ENCODE measurements at regions not wholly inside any gene's neighbourhood (a gene's known extent, or its start where the extent isn't known, plus 50 kb on each side); places are given as distances from the start of the nearest gene placed in this dataset.

GRCh38 chr4:11497972-11498371 lies 69.3 kb upstream of the HS3ST1 start:
- Histone ChIP-seq H3K27me3 (replicated peaks in 1 of 4; ENCODE audit: control extremely low read depth in 1 of 4, control insufficient read depth in 3 of 4, insufficient read depth in 4 of 4, low read length in 3 of 4) (no peaks in the 10 kb centered on the region), H3K4me2 (replicated peaks; ENCODE audit: low read depth, low read length, poor library complexity, severe bottlenecking) (no peak overlapping the region), H3K4me1 (ENCODE audit: control insufficient read depth in 2 of 2, insufficient read depth in 2 of 2, low read length in 2 of 2) (no peaks in the 10 kb centered on the region), H2AFZ (ENCODE audit: insufficient read depth, low read depth, low read length, poor library complexity, severe bottlenecking) (no peak overlapping the region), H3K36me3 (replicated peaks in 1 of 2; ENCODE audit: control extremely low read depth in 1 of 2, control insufficient read depth in 1 of 2, extremely low read depth in 1 of 2, insufficient read depth in 2 of 2, low read length in 1 of 2) (no peaks in the 10 kb centered on the region), H3K27ac (ENCODE audit: low read length in 2 of 2) (no peak overlapping the region), H3K4me3 (ENCODE audit: control extremely low read depth in 1 of 5, extremely low read depth in 1 of 5, insufficient read depth in 1 of 5, low read depth in 2 of 5, low read length in 4 of 5) (no peak overlapping the region), H3K79me2 (ENCODE audit: control insufficient read depth, insufficient read depth, low read length) (no peaks in the 10 kb centered on the region), H3K9ac (ENCODE audit: low read length) (no peak overlapping the region), H4K20me1 (ENCODE audit: control insufficient read depth, insufficient read depth, low read length, poor library complexity, severe bottlenecking) (no peaks in the 10 kb centered on the region), H3K9me3 (ENCODE audit: control extremely low read depth in 1 of 3, control insufficient read depth in 2 of 3, insufficient read depth in 1 of 3, low read length in 2 of 3) (peaks cover 0 to 5% (median 0%) of the 10 kb centered on the region in 3 donors)
- Mint-ChIP-seq H3K4me3 (no peak overlapping the region), H3K4me1 (peaks cover 2% of the 10 kb centered on the region), H3K27ac (no peak overlapping the region), H3K9me3 (ENCODE audit: insufficient read depth) (peaks cover 3% of the 10 kb centered on the region), H3K27me3 (peaks cover 3% of the 10 kb centered on the region)
- intact Hi-C loops (cut with micrococcal nuclease) = no loop called here
- WGBS (ENCODE audit: insufficient coverage) = 88% methylated on average over 3 of the region's 3 CpGs
- ChIA-PET POLR2A (no interaction called here), CTCF (no interaction called here)
- no peak for DNase-seq
- no peak for TF ChIP-seq EZH2 (IDR thresholded peaks at IDR 0.05; ENCODE audit: borderline replicate concordance, insufficient read depth, low read depth, low read length, poor library complexity, severe bottlenecking)
- TF ChIP-seq, protein P1, sequence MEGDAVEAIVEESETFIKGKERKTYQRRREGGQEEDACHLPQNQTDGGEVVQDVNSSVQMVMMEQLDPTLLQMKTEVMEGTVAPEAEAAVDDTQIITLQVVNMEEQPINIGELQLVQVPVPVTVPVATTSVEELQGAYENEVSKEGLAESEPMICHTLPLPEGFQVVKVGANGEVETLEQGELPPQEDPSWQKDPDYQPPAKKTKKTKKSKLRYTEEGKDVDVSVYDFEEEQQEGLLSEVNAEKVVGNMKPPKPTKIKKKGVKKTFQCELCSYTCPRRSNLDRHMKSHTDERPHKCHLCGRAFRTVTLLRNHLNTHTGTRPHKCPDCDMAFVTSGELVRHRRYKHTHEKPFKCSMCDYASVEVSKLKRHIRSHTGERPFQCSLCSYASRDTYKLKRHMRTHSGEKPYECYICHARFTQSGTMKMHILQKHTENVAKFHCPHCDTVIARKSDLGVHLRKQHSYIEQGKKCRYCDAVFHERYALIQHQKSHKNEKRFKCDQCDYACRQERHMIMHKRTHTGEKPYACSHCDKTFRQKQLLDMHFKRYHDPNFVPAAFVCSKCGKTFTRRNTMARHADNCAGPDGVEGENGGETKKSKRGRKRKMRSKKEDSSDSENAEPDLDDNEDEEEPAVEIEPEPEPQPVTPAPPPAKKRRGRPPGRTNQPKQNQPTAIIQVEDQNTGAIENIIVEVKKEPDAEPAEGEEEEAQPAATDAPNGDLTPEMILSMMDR (IDR thresholded peaks at IDR 0.05) = no peak
- ATAC-seq (ENCODE audit: low read depth) = no peak

DNA sequence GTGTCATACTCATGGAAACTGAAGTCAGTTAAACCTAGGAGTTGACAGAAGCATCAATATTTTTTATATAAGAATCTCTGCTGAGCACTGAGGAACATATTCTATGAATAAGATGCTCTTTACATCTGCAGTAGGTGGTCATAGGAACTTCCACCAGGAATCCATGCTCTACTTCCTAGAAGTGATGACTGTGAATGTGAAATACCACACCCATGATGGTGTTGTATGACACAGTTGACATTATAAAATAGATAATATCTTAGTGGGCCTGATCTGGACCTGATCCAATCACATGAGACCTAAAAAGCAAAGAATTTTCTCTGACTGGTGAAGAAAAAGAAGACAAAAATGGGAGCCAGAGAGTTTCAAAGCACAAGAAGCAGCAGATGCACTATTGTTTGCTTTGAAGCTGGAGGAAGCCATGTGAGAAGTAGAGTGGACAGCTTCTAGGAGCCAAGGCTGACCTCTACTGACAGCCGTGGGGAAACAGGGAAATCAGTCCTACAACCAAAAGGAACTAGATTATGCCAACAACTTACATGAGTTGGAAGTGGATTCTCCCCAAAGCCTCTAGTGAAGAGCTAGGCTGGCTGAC lies 68.6 kb upstream of the HS3ST1 start:
- DNase-seq (no peak), ATAC-seq (ENCODE audit: low read depth) (no peak)
- Histone ChIP-seq H3K9ac (ENCODE audit: low read length) (no peak overlapping the region), H3K36me3 (replicated peaks in 1 of 2; ENCODE audit: control extremely low read depth in 1 of 2, control insufficient read depth in 1 of 2, extremely low read depth in 1 of 2, insufficient read depth in 2 of 2, low read length in 1 of 2) (no peaks in the 10 kb centered on the region), H3K27me3 (replicated peaks in 1 of 4; ENCODE audit: control extremely low read depth in 1 of 4, control insufficient read depth in 3 of 4, insufficient read depth in 4 of 4, low read length in 3 of 4) (no peaks in the 10 kb centered on the region), H4K20me1 (ENCODE audit: control insufficient read depth, insufficient read depth, low read length, poor library complexity, severe bottlenecking) (no peaks in the 10 kb centered on the region), H3K27ac (ENCODE audit: low read length in 2 of 2) (no peak overlapping the region), H3K4me2 (replicated peaks; ENCODE audit: low read depth, low read length, poor library complexity, severe bottlenecking) (no peak overlapping the region), H3K9me3 (ENCODE audit: control extremely low read depth in 1 of 3, control insufficient read depth in 2 of 3, insufficient read depth in 1 of 3, low read length in 2 of 3) (peaks cover 0 to 5% (median 3%) of the 10 kb centered on the region in 3 donors), H3K4me1 (ENCODE audit: control insufficient read depth in 2 of 2, insufficient read depth in 2 of 2, low read length in 2 of 2) (no peaks in the 10 kb centered on the region), H3K4me3 (ENCODE audit: control extremely low read depth in 1 of 5, extremely low read depth in 1 of 5, insufficient read depth in 1 of 5, low read depth in 2 of 5, low read length in 4 of 5) (no peak overlapping the region), H3K79me2 (ENCODE audit: control insufficient read depth, insufficient read depth, low read length) (no peaks in the 10 kb centered on the region), H2AFZ (ENCODE audit: insufficient read depth, low read depth, low read length, poor library complexity, severe bottlenecking) (no peak overlapping the region)
- Mint-ChIP-seq H3K4me3 (no peak overlapping the region), H3K27me3 (peaks cover 7% of the 10 kb centered on the region), H3K4me1 (peaks cover 2% of the 10 kb centered on the region), H3K27ac (no peak overlapping the region), H3K9me3 (ENCODE audit: insufficient read depth) (peaks cover 3% of the 10 kb centered on the region)
- CTCF ChIA-PET = no interaction called here
- no CpG with 5 or more reads among the region's 1 CpG for WGBS (ENCODE audit: insufficient coverage)
- POLR2A ChIA-PET = no interaction called here
- no peak for TF ChIP-seq EZH2 (IDR thresholded peaks at IDR 0.05; ENCODE audit: borderline replicate concordance, insufficient read depth, low read depth, low read length, poor library complexity, severe bottlenecking)
- TF ChIP-seq, protein P1 (IDR thresholded peaks at IDR 0.05) = no peak
- intact Hi-C loops (cut with micrococcal nuclease) = no loop called here

All from B cell (primary cell).